Nephron progenitor cell (in vitro differentiated cells): ENCODE measurements at regions not wholly inside any gene's neighbourhood (a gene's known extent, or its start where the extent isn't known, plus 50 kb on each side); places are given as distances from the start of the nearest gene placed in this dataset.

Experiments
- DNase-seq: peaks from one replicate; pipeline ENCODE4 v3.0.0; 2021
- H3K27ac Mint-ChIP-seq: 2 replicates; pipeline ENCODE4 v1.8.0; 2021; ENCODE audit warnings: mild to moderate bottlenecking, moderate library complexity, mixed read lengths
- H3K27me3 Mint-ChIP-seq: 2 replicates; pipeline ENCODE4 v1.8.0; 2021; ENCODE audit warnings: mild to moderate bottlenecking, low read depth, mixed read lengths; ENCODE audit not compliant: poor library complexity
- H3K36me3 Mint-ChIP-seq: 2 replicates; pipeline ENCODE4 v1.8.0; 2021; ENCODE audit warnings: low read depth, mixed read lengths
- H3K4me1 Mint-ChIP-seq: 2 replicates; pipeline ENCODE4 v1.8.0; 2021; ENCODE audit warnings: mixed read lengths
- H3K4me3 Mint-ChIP-seq: 2 replicates; pipeline ENCODE4 v1.8.0; 2021; ENCODE audit warnings: mild to moderate bottlenecking, moderate library complexity, mixed read lengths
- H3K9me3 Mint-ChIP-seq: 2 replicates; pipeline ENCODE4 v1.8.0; 2021; ENCODE audit warnings: mild to moderate bottlenecking, moderate library complexity, mixed read lengths
- CTCF ChIP-seq: fragments of 200-600 bp; sonication (generic); IDR thresholded peaks from 2 replicates; pipeline ENCODE4 v1.5.0; 2021; ENCODE audit warnings: antibody characterized with exemption

GRCh38 chr6:91291071-91291470, 704.2 kb upstream of the MAP3K7 start:
- no peak for DNase-seq
- no peaks in the 10 kb centered on the region for H3K27me3 Mint-ChIP-seq
- TF ChIP-seq CTCF = no peak
- no peaks in the 10 kb centered on the region for H3K4me1 Mint-ChIP-seq
- H3K27ac Mint-ChIP-seq = no peak overlapping the region
- no peaks in the 10 kb centered on the region for H3K9me3 Mint-ChIP-seq
- H3K4me3 Mint-ChIP-seq = no peak overlapping the region
- H3K36me3 Mint-ChIP-seq = no peaks in the 10 kb centered on the region

GRCh38 chr6:91288741-91289140, 701.9 kb upstream of the MAP3K7 start:
- DNase-seq = no peak
- Mint-ChIP-seq H3K27ac (no peak overlapping the region), H3K36me3 (no peaks in the 10 kb centered on the region), H3K4me3 (no peak overlapping the region), H3K4me1 (no peaks in the 10 kb centered on the region), H3K27me3 (no peaks in the 10 kb centered on the region), H3K9me3 (no peaks in the 10 kb centered on the region)
- no peak for TF ChIP-seq CTCF

- no peak for DNase-seq
- no peak overlapping the region for H3K27ac Mint-ChIP-seq
- no peak overlapping the region for H3K4me3 Mint-ChIP-seq
- TF ChIP-seq CTCF = no peak
- H3K27me3 Mint-ChIP-seq = no peaks in the 10 kb centered on the region
- H3K4me1 Mint-ChIP-seq = peaks cover 18% of the 10 kb centered on the region
- H3K9me3 Mint-ChIP-seq = no peaks in the 10 kb centered on the region
- H3K36me3 Mint-ChIP-seq = no peaks in the 10 kb centered on the region
Observed at GRCh38 chr6:91281901-91282300, 695.0 kb upstream of the MAP3K7 start.

- no peak for TF ChIP-seq CTCF
- no peak overlapping the region for H3K27ac Mint-ChIP-seq
- no peak for DNase-seq
- no peak overlapping the region for H3K4me3 Mint-ChIP-seq
- no peaks in the 10 kb centered on the region for H3K9me3 Mint-ChIP-seq
- no peaks in the 10 kb centered on the region for H3K27me3 Mint-ChIP-seq
- peaks cover 18% of the 10 kb centered on the region for H3K4me1 Mint-ChIP-seq
- no peaks in the 10 kb centered on the region for H3K36me3 Mint-ChIP-seq
Observed at GRCh38 chr6:91280494-91280830, 693.6 kb upstream of the MAP3K7 start.

GRCh38 chr6:91279740-91280493, 693.0 kb upstream of the MAP3K7 start:
- Mint-ChIP-seq H3K4me3 (no peak overlapping the region), H3K27me3 (no peaks in the 10 kb centered on the region), H3K36me3 (no peaks in the 10 kb centered on the region), H3K4me1 (peaks cover 18% of the 10 kb centered on the region), H3K9me3 (no peaks in the 10 kb centered on the region), H3K27ac (peak overlapping the region; percentile 70)
- TF ChIP-seq CTCF = no peak
- DNase-seq = no peak

GRCh38 chr6:91278416-91278815, 691.5 kb upstream of the MAP3K7 start:
- Mint-ChIP-seq H3K36me3 (no peaks in the 10 kb centered on the region), H3K4me1 (peaks cover 18% of the 10 kb centered on the region), H3K9me3 (no peaks in the 10 kb centered on the region), H3K4me3 (no peak overlapping the region), H3K27ac (no peak overlapping the region), H3K27me3 (no peaks in the 10 kb centered on the region)
- TF ChIP-seq CTCF = no peak
- no peak for DNase-seq
